Spleen (tissue), 7 donors: ENCODE measurements at regions not wholly inside any gene's neighbourhood (a gene's known extent, or its start where the extent isn't known, plus 50 kb on each side); places are given as distances from the start of the nearest gene placed in this dataset.

Experiments
- POLR2A ChIP-seq, 3 donors: fragments of 450-650 bp; IDR thresholded peaks; one replicate each; pipeline ENCODE4 v1.5.1; 2017; ENCODE audit warnings: antibody characterized with exemption in 3 of 3, mild to moderate bottlenecking in 1 of 3
- POLR2AphosphoS5 ChIP-seq, 3 donors: sonication (generic); formaldehyde crosslinking; IDR thresholded peaks; one replicate each; pipeline ENCODE4 v1.5.1; 2017; ENCODE audit warnings: antibody characterized with exemption in 3 of 3
- TF ChIP-seq, protein P1 (sequence below), 11 experiments: fragments of 200-600 bp in 7 of 11; fragments of 450-650 bp in 4 of 11; sonication (generic) in 4 of 11; IDR thresholded peaks in 8 of 11; conservative IDR thresholded peaks in 3 of 11; 1 replicate in 7 of 11; 2 replicates in 4 of 11; pipeline versions ENCODE4 v1.4.0 to v1.8.0; 2016 to 2021; ENCODE audit warnings: antibody characterized with exemption in 11 of 11, inconsistent platforms in 4 of 11, mild to moderate bottlenecking in 1 of 11
- donor health status: DM: no; HTN: no; CAD: no; lungs with moderate emphysema.
- donor health status: DM: no; HTN: no; CAD: no.
- donor health status: DM: no; HTN: no; CAD: no.

GRCh38 chr15:29438703-29439055 lies 169.1 kb upstream of the NSMCE3 start:
- TF ChIP-seq POLR2A (IDR thresholded peaks at IDR 0.05): no peak
- TF ChIP-seq, protein P1, sequence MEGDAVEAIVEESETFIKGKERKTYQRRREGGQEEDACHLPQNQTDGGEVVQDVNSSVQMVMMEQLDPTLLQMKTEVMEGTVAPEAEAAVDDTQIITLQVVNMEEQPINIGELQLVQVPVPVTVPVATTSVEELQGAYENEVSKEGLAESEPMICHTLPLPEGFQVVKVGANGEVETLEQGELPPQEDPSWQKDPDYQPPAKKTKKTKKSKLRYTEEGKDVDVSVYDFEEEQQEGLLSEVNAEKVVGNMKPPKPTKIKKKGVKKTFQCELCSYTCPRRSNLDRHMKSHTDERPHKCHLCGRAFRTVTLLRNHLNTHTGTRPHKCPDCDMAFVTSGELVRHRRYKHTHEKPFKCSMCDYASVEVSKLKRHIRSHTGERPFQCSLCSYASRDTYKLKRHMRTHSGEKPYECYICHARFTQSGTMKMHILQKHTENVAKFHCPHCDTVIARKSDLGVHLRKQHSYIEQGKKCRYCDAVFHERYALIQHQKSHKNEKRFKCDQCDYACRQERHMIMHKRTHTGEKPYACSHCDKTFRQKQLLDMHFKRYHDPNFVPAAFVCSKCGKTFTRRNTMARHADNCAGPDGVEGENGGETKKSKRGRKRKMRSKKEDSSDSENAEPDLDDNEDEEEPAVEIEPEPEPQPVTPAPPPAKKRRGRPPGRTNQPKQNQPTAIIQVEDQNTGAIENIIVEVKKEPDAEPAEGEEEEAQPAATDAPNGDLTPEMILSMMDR (IDR thresholded peaks at IDR 0.05 in 8 of 11, conservative IDR thresholded peaks at IDR 0.05 in 3 of 11): no peak
- TF ChIP-seq POLR2AphosphoS5 (IDR thresholded peaks at IDR 0.05): no peak
